ENCODE measurements at regions not wholly inside any gene's neighbourhood (a gene's known extent, or its start where the extent isn't known, plus 50 kb on each side); places are given as distances from the start of the nearest gene placed in this dataset.

DNA sequence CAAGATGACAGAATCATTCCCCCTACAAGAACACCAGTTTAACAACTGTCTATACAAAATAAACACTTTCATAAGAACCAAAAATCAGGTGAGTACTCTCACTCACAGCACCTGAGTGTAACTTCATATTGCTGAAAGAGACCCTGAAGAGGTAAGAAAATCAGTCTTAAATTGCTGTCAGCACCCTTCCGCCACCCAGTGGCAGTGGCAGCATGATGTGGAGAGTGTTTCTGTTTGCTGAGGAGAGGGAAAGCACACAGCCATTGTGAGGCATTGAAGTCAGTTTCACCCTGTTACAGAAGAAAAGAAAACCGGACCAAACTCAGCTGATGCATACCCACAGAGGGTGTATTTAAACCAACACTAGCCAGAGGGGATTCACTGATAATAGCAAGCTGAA lies 1240.8 kb upstream of the CRIM1 start:
- TF ChIP-seq, protein P1, sequence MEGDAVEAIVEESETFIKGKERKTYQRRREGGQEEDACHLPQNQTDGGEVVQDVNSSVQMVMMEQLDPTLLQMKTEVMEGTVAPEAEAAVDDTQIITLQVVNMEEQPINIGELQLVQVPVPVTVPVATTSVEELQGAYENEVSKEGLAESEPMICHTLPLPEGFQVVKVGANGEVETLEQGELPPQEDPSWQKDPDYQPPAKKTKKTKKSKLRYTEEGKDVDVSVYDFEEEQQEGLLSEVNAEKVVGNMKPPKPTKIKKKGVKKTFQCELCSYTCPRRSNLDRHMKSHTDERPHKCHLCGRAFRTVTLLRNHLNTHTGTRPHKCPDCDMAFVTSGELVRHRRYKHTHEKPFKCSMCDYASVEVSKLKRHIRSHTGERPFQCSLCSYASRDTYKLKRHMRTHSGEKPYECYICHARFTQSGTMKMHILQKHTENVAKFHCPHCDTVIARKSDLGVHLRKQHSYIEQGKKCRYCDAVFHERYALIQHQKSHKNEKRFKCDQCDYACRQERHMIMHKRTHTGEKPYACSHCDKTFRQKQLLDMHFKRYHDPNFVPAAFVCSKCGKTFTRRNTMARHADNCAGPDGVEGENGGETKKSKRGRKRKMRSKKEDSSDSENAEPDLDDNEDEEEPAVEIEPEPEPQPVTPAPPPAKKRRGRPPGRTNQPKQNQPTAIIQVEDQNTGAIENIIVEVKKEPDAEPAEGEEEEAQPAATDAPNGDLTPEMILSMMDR (conservative IDR thresholded peaks at IDR 0.05; ENCODE audit: low read length): no peak
- no peak for TF ChIP-seq EZH2phosphoT487 (IDR thresholded peaks at IDR 0.05; ENCODE audit: borderline replicate concordance, low read depth, low read length)

All from OCI-LY7 (cell line).